ENCODE measurements at regions not wholly inside any gene's neighbourhood (a gene's known extent, or its start where the extent isn't known, plus 50 kb on each side); places are given as distances from the start of the nearest gene placed in this dataset.

GRCh38 chr17:70542876-70543275 is 373.5 kb downstream of the KCNJ2 start:
- Mint-ChIP-seq H3K27ac (no peak overlapping the region), H3K36me3 (ENCODE audit: low read depth) (no peaks in the 10 kb centered on the region), H3K4me1 (no peaks in the 10 kb centered on the region), H3K4me3 (no peak overlapping the region), H3K9me3 (ENCODE audit: low read depth) (no peaks in the 10 kb centered on the region), H3K27me3 (no peaks in the 10 kb centered on the region)
- CTCF ChIA-PET, result no interaction called here
- DNase-seq (no peak), ATAC-seq (no peak)
- POLR2A ChIA-PET, result no interaction called here
- intact Hi-C loops (cut with DNase I, micrococcal nuclease), result no loop called here

- Mint-ChIP-seq H3K27ac (no peak overlapping the region), H3K27me3 (no peaks in the 10 kb centered on the region), H3K36me3 (ENCODE audit: low read depth) (no peaks in the 10 kb centered on the region), H3K9me3 (ENCODE audit: low read depth) (no peaks in the 10 kb centered on the region), H3K4me1 (no peaks in the 10 kb centered on the region), H3K4me3 (no peak overlapping the region)
- intact Hi-C loops (cut with DNase I, micrococcal nuclease), result no loop called here
- ATAC-seq (no peak), DNase-seq (no peak)
- ChIA-PET CTCF (no interaction called here), POLR2A (no interaction called here)
These were observed 375.0 kb downstream of the KCNJ2 start for GRCh38 chr17:70544317-70544716.

GRCh38 chr17:70552230-70552981 is 383.1 kb downstream of the KCNJ2 start:
- H3K36me3 Mint-ChIP-seq (ENCODE audit: low read depth), result no peaks in the 10 kb centered on the region
- no peaks in the 10 kb centered on the region for H3K9me3 Mint-ChIP-seq (ENCODE audit: low read depth)
- H3K4me3 Mint-ChIP-seq, result no peak overlapping the region
- intact Hi-C loops (cut with DNase I, micrococcal nuclease), result loop anchor here (5.0 kb wide), 3 partner anchors 945 to 1025 kb away; no protein-coding TSS in a partner anchor
- ChIA-PET CTCF (interaction anchor here (0.6 to 2.9 kb wide), 10 partner anchors 20 to 1026 kb away, joined by 3 to 13 read pairs (median 3); no protein-coding TSS in a partner anchor), POLR2A (no interaction called here)
- no peaks in the 10 kb centered on the region for H3K27me3 Mint-ChIP-seq
- H3K4me1 Mint-ChIP-seq, result no peaks in the 10 kb centered on the region
- no peak overlapping the region for H3K27ac Mint-ChIP-seq
- no peak for ATAC-seq
- no peak for DNase-seq

GRCh38 chr17:70552982-70553334 is 383.6 kb downstream of the KCNJ2 start:
- Mint-ChIP-seq H3K27me3 (no peaks in the 10 kb centered on the region), H3K27ac (no peak overlapping the region)
- intact Hi-C loops (cut with DNase I, micrococcal nuclease), result loop anchor here (5.0 kb wide), 3 partner anchors 946 to 1026 kb away; no protein-coding TSS in a partner anchor

GRCh38 chr17:70555723-70556122 is 386.4 kb downstream of the KCNJ2 start:
- ChIA-PET CTCF (no interaction called here), POLR2A (no interaction called here)
- no peaks in the 10 kb centered on the region for H3K9me3 Mint-ChIP-seq (ENCODE audit: low read depth)
- intact Hi-C loops (cut with DNase I, micrococcal nuclease), result no loop called here
- H3K4me1 Mint-ChIP-seq, result no peaks in the 10 kb centered on the region
- no peak overlapping the region for H3K27ac Mint-ChIP-seq
- no peaks in the 10 kb centered on the region for H3K36me3 Mint-ChIP-seq (ENCODE audit: low read depth)
- H3K4me3 Mint-ChIP-seq, result no peak overlapping the region
- ATAC-seq (no peak), DNase-seq (no peak)
- H3K27me3 Mint-ChIP-seq, result no peaks in the 10 kb centered on the region

More at GRCh38 chr17:70552982-70553334, 383.6 kb downstream of the KCNJ2 start:
- H3K4me1 Mint-ChIP-seq, result no peaks in the 10 kb centered on the region
- ChIA-PET POLR2A (no interaction called here), CTCF (interaction anchor here (0.7 to 2.9 kb wide), 4 partner anchors 641 to 1027 kb away, joined by 3 to 13 read pairs (median 4); no protein-coding TSS in a partner anchor)
- no peaks in the 10 kb centered on the region for H3K36me3 Mint-ChIP-seq (ENCODE audit: low read depth)
- DNase-seq (no peak), ATAC-seq (no peak)
- H3K4me3 Mint-ChIP-seq, result no peak overlapping the region
- H3K9me3 Mint-ChIP-seq (ENCODE audit: low read depth), result no peaks in the 10 kb centered on the region

GRCh38 chr17:70558821-70559220 is 389.5 kb downstream of the KCNJ2 start:
- Mint-ChIP-seq H3K4me1 (no peaks in the 10 kb centered on the region), H3K9me3 (ENCODE audit: low read depth) (no peaks in the 10 kb centered on the region), H3K4me3 (no peak overlapping the region), H3K36me3 (ENCODE audit: low read depth) (no peaks in the 10 kb centered on the region), H3K27me3 (no peaks in the 10 kb centered on the region), H3K27ac (no peak overlapping the region)
- DNase-seq (no peak), ATAC-seq (no peak)
- POLR2A ChIA-PET, result no interaction called here
- intact Hi-C loops (cut with DNase I, micrococcal nuclease), result no loop called here
- CTCF ChIA-PET, result no interaction called here

GRCh38 chr17:70560471-70560870 is 391.1 kb downstream of the KCNJ2 start:
- H3K27ac Mint-ChIP-seq, result no peak overlapping the region
- no peaks in the 10 kb centered on the region for H3K27me3 Mint-ChIP-seq
- CTCF ChIA-PET, result no interaction called here
- intact Hi-C loops (cut with DNase I, micrococcal nuclease), result no loop called here
- H3K4me1 Mint-ChIP-seq, result no peaks in the 10 kb centered on the region
- no peak overlapping the region for H3K4me3 Mint-ChIP-seq
- ATAC-seq (no peak), DNase-seq (no peak)
- POLR2A ChIA-PET, result no interaction called here
- H3K9me3 Mint-ChIP-seq (ENCODE audit: low read depth), result no peaks in the 10 kb centered on the region
- no peaks in the 10 kb centered on the region for H3K36me3 Mint-ChIP-seq (ENCODE audit: low read depth)

GRCh38 chr17:70562137-70562536 is 392.8 kb downstream of the KCNJ2 start:
- Mint-ChIP-seq H3K9me3 (ENCODE audit: low read depth) (no peaks in the 10 kb centered on the region), H3K27me3 (peaks cover 3% of the 10 kb centered on the region), H3K4me1 (no peaks in the 10 kb centered on the region), H3K27ac (no peak overlapping the region), H3K36me3 (ENCODE audit: low read depth) (no peaks in the 10 kb centered on the region), H3K4me3 (no peak overlapping the region)
- CTCF ChIA-PET, result no interaction called here
- no peak for ATAC-seq
- intact Hi-C loops (cut with DNase I, micrococcal nuclease), result no loop called here
- POLR2A ChIA-PET, result no interaction called here
- no peak for DNase-seq

- ATAC-seq (no peak), DNase-seq (no peak)
- no peak overlapping the region for H3K27ac Mint-ChIP-seq
- no peaks in the 10 kb centered on the region for H3K36me3 Mint-ChIP-seq (ENCODE audit: low read depth)
- intact Hi-C loops (cut with DNase I, micrococcal nuclease), result no loop called here
- no peak overlapping the region for H3K4me3 Mint-ChIP-seq
- H3K4me1 Mint-ChIP-seq, result no peaks in the 10 kb centered on the region
- ChIA-PET POLR2A (no interaction called here), CTCF (no interaction called here)
- peaks cover 4% of the 10 kb centered on the region for H3K27me3 Mint-ChIP-seq
- no peaks in the 10 kb centered on the region for H3K9me3 Mint-ChIP-seq (ENCODE audit: low read depth)
These were observed 394.0 kb downstream of the KCNJ2 start for GRCh38 chr17:70563281-70563820.

- POLR2A ChIA-PET, result no interaction called here
- Mint-ChIP-seq H3K27me3 (peaks cover 4% of the 10 kb centered on the region), H3K27ac (no peak overlapping the region), H3K36me3 (ENCODE audit: low read depth) (no peaks in the 10 kb centered on the region), H3K4me1 (no peaks in the 10 kb centered on the region), H3K9me3 (ENCODE audit: low read depth) (no peaks in the 10 kb centered on the region), H3K4me3 (no peak overlapping the region)
- DNase-seq (no peak), ATAC-seq (no peak)
- intact Hi-C loops (cut with DNase I, micrococcal nuclease), result no loop called here
- CTCF ChIA-PET, result no interaction called here
These were observed 394.8 kb downstream of the KCNJ2 start for GRCh38 chr17:70564006-70564620.

GRCh38 chr17:70569128-70569527 is 399.8 kb downstream of the KCNJ2 start:
- Mint-ChIP-seq H3K4me1 (no peaks in the 10 kb centered on the region), H3K27me3 (peaks cover 4% of the 10 kb centered on the region)
- CTCF ChIA-PET, result no interaction called here

GRCh38 chr17:70577456-70577855 is 408.1 kb downstream of the KCNJ2 start:
- intact Hi-C loops (cut with DNase I, micrococcal nuclease), result no loop called here
- Mint-ChIP-seq H3K27me3 (no peaks in the 10 kb centered on the region), H3K4me3 (no peak overlapping the region), H3K4me1 (no peaks in the 10 kb centered on the region), H3K36me3 (ENCODE audit: low read depth) (no peaks in the 10 kb centered on the region), H3K9me3 (ENCODE audit: low read depth) (no peaks in the 10 kb centered on the region), H3K27ac (no peak overlapping the region)
- CTCF ChIA-PET, result no interaction called here
- POLR2A ChIA-PET, result interaction anchor here (0.6 kb wide), 1 partner anchor 98 kb away, joined by 3 read pairs; no protein-coding TSS in a partner anchor
- ATAC-seq (no peak), DNase-seq (no peak)

More at GRCh38 chr17:70569128-70569527, 399.8 kb downstream of the KCNJ2 start:
- intact Hi-C loops (cut with DNase I, micrococcal nuclease), result no loop called here
- no peaks in the 10 kb centered on the region for H3K36me3 Mint-ChIP-seq (ENCODE audit: low read depth)
- DNase-seq (no peak), ATAC-seq (no peak)
- no peaks in the 10 kb centered on the region for H3K9me3 Mint-ChIP-seq (ENCODE audit: low read depth)
- POLR2A ChIA-PET, result no interaction called here
- H3K27ac Mint-ChIP-seq, result no peak overlapping the region
- no peak overlapping the region for H3K4me3 Mint-ChIP-seq
